ENCODE measurements at regions not wholly inside any gene's neighbourhood (a gene's known extent, or its start where the extent isn't known, plus 50 kb on each side); places are given as distances from the start of the nearest gene placed in this dataset.

- no peak for DNase-seq
These were observed 58.8 kb upstream of the ZNF804B start for GRCh38 chr7:88700725-88701124.

GRCh38 chr7:88694207-88694606 lies 65.3 kb upstream of the ZNF804B start:
- DNase-seq: no peak

GRCh38 chr7:88693131-88693530 lies 66.4 kb upstream of the ZNF804B start:
- no peak for DNase-seq

- no peak for DNase-seq
These were observed 67.0 kb upstream of the ZNF804B start for GRCh38 chr7:88692493-88692892.

DNA sequence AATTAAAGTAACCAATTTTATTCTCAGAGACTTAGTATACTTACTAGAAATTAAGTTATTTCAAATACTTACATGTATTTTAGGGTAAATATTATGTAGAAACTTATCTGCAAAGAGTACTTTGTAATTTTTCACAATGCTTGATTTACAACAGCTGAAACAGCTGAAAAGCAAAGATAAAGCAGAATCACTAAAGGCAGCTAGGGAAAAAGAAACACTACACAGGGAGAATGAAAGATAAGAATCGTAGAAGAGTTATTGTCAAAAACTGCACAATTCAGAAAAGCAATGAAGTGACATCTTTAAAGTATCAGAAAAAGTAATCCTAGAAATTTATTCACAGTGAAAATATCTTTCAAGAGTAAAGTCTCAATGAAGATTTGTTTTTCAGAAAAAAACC lies 69.7 kb upstream of the ZNF804B start:
- no peak for DNase-seq

DNA sequence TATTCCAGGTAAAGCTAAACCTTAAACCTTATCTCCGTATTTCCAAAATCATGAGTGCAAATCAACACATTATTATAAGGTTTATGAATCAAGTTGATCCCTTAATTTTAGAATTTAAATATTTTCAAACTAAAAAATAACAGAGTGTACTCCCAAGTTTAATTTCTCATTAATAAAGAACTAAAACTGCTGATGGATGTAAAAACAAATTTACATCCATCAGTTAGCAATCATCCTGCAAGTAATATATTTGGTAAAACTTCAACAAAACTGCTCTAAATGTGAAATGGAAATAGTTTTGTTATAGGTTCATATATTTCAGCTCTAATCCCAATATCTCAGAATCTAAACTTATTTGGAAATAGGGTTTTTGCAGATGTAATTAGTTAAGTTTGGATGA lies 71.3 kb upstream of the ZNF804B start:
- no peak for DNase-seq

GRCh38 chr7:88686468-88687229 lies 72.9 kb upstream of the ZNF804B start:
- no peak for DNase-seq

DNA sequence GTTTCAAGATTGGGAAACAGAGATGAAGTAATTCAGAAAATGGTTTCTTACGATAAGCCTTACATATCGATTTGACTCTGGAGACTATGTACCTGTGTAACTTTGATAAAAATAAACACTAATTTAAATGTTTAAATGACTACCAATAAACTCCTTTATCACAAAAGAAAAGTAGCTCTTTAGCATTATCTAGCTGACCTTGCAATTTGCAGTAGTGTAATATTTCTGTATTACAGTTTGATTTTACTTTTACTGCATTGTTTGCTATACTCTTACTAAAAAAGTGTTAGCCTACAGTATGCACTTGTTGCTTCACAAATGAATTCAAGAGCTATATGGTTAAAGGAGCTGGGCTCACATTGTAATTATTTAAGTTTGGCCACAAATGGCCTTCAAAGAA lies 77.8 kb upstream of the ZNF804B start:
- DNase-seq: no peak

GRCh38 chr7:88670536-88670935 lies 89.0 kb upstream of the ZNF804B start:
- DNase-seq: no peak

- no peak for DNase-seq
These were observed 89.6 kb upstream of the ZNF804B start for GRCh38 chr7:88669913-88670312.

GRCh38 chr7:88668591-88668990 lies 90.9 kb upstream of the ZNF804B start:
- DNase-seq: no peak

DNA sequence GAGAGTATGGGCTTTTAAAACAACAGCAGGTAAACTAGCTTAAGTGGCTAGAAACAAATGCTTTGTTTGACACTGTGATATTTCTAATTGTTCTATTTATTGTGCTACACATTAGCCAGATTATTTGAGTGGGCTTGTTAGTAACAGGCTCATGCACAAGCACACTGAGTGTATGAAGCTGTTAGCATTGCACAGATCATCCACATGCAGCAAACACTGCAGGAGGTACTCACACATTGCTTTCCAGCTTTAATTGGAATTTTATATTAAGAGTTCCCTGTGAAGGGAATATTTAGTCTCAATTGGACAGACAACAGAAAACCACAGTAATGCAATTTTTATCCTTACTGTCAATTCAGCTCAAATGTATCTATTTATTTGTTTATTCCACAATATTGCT lies 92.9 kb upstream of the ZNF804B start:
- no peak for DNase-seq

DNA sequence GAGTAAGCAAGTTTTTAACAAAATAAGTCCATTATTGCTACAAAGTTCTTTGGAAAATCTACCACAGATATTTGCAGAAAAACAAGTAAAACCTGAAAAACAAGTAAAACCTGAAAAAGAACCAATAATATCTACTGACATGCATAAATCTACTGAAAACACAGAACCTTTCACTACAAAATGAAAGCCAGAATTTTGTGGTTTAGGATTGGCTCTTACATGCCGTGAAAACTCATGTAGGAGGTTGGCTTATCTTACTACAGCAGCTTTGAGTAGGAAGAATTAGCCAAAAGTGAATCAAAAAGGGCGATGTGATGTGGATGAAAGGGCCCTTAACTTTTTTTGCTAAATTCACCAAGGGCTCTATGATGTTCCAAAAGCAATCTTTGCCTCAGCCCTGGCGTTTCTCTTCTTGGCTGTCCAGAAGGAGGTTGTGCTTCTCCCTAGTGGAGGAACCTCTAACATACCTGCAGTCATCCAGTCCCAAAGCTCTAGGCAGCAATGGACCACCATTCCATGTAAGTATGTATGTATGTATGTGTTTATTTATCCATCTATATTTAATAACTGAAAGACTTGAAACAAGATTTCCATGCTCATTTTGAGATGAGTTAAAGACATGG lies 93.5 kb upstream of the ZNF804B start:
- DNase-seq: no peak

DNA sequence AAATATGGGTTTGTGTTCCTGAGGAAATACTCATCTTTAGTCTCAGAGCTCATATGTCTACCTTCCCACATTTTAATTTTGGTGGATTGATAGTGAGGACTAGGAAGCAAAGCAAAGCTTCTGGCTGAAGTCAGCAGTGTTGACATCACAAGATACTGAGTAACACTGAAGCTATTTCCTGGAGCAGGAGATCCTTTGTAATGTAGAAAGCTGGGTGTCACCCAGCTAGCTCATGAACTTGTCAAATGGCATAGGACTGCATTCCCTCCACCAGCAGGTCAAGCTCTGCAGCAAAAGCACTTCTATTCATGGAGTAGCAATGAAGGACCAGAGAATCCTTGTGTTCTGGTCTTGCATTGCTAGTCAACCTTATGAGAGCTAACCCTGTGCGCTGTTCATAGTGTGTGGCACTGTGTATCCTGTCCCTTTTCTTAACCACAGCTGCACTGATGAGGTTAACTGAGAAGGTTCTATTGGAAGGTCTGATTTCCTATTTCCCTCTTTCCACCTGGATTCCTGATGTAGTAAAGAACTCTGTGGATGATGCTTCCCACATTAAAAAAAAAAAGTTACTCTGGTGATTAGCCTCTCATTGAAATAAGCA lies 94.8 kb upstream of the ZNF804B start:
- no peak for DNase-seq

- no peak for DNase-seq
These were observed 97.6 kb upstream of the ZNF804B start for GRCh38 chr7:88661921-88662320.

DNA sequence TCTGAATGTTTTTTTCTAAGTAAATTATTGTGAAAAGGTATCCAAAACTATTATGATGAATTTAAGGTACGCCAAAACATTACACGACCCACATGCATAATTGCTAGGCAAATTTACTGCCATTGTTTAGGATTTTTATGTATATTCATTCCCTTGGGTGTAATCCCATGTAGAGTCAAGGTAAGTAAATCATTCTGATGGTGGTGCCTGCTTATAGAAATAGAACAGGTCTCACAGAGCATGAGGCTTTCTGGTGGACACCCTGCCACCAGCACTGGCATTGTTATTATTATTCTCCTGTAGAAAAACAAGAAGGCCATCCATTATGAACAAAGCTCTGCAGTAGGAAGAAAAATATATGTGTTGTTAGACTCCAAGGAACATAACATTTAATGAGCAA lies 111.7 kb upstream of the ZNF804B start:
- DNase-seq: no peak

- no peak for DNase-seq
These were observed 120.9 kb upstream of the ZNF804B start for GRCh38 chr7:88638583-88638982.

- no peak for DNase-seq
These were observed 121.7 kb upstream of the ZNF804B start for GRCh38 chr7:88637795-88638194.

- no peak for DNase-seq
These were observed 124.4 kb upstream of the ZNF804B start for GRCh38 chr7:88635149-88635548.

GRCh38 chr7:88629559-88629958 lies 129.9 kb upstream of the ZNF804B start:
- no peak for DNase-seq

- no peak for DNase-seq
These were observed 131.0 kb upstream of the ZNF804B start for GRCh38 chr7:88628363-88629085.

DNA sequence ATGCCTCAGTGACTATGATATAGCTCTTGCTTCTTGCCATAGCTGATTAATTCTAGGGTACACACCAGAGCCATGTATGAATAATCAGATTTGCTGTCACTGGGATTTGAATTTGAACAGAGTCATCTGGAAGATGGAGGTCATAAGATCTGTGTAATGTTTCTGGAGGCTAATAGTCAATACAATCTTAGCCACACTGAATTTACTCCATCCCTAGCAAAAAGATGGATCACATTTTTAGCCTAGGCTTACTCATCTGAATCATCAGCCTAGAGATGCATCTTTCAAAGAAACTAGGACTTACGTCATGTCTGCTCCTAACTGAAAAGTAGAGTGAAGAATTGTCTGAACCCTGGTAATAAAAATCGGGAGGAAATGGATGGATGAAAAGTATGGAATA lies 142.3 kb upstream of the ZNF804B start:
- DNase-seq: no peak

GRCh38 chr7:88615336-88615735 lies 144.2 kb upstream of the ZNF804B start:
- DNase-seq: no peak

DNA sequence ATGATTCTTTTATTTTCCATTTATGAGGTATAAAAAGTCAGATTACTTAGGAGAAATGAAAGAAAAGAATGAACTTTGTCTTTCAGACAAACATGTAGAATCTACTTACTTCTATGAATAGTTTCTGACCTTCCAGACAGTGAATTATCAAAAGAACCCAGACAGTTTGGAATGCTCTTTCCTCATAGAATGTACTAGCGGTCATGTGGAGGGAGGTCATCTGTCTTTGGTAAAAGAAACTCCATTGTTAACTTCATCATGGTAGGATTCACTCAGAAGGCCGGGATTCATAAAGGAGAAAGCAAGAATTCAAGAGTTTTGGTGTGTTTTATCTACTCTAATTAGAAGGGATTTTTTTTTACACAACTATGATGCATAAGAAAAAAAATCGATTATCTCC lies 144.8 kb upstream of the ZNF804B start:
- DNase-seq: no peak

Measured in midbrain (tissue), 1 donor.